ENCODE measurements at regions not wholly inside any gene's neighbourhood (a gene's known extent, or its start where the extent isn't known, plus 50 kb on each side); places are given as distances from the start of the nearest gene placed in this dataset. TPM values are rescaled to one million over a fixed set of nuclear protein-coding genes. Genes with fewer than 3 reads are reported as not detected.
"Not testable (repeated sequence)": the region's sequence is repeated elsewhere in the genome, so short reads cannot be mapped to it uniquely, and the experiment has no call there.

GRCh38 chr16:77093309-77093708, 97.7 kb upstream of the MON1B start:
- DNase-seq (no peak), ATAC-seq (no peak)
- intact Hi-C loops (cut with micrococcal nuclease): no loop called here

- no peak for DNase-seq
- intact Hi-C loops (cut with micrococcal nuclease): no loop called here
- no peak for ATAC-seq
Observed at GRCh38 chr16:77093999-77094398, 97.0 kb upstream of the MON1B start.

GRCh38 chr16:77111056-77111565, 79.9 kb upstream of the MON1B start:
- DNase-seq (no peak), ATAC-seq (no peak)
- intact Hi-C loops (cut with micrococcal nuclease): no loop called here

- intact Hi-C loops (cut with micrococcal nuclease): no loop called here
- ATAC-seq (no peak), DNase-seq (no peak)
Observed at GRCh38 chr16:77112746-77113145, 78.2 kb upstream of the MON1B start.

GRCh38 chr16:77113835-77114234, 77.2 kb upstream of the MON1B start:
- DNase-seq (no peak), ATAC-seq (no peak)
- intact Hi-C loops (cut with micrococcal nuclease): no loop called here

- intact Hi-C loops (cut with micrococcal nuclease); DNase-seq; ATAC-seq: not testable (repeated sequence)
Observed at GRCh38 chr16:77114361-77114760, 76.6 kb upstream of the MON1B start.

GRCh38 chr16:77116856-77117255, 74.1 kb upstream of the MON1B start:
- no peak for DNase-seq
- ATAC-seq: no peak
- intact Hi-C loops (cut with micrococcal nuclease): no loop called here

GRCh38 chr16:77117707-77118106, 73.3 kb upstream of the MON1B start:
- DNase-seq (no peak), ATAC-seq (no peak)
- intact Hi-C loops (cut with micrococcal nuclease): no loop called here

- DNase-seq (no peak), ATAC-seq (no peak)
- intact Hi-C loops (cut with micrococcal nuclease): no loop called here
Observed at GRCh38 chr16:77131398-77131797, 59.6 kb upstream of the MON1B start.

- DNase-seq (no peak), ATAC-seq (no peak)
- intact Hi-C loops (cut with micrococcal nuclease): no loop called here
Observed at GRCh38 chr16:77132051-77132618, 58.9 kb upstream of the MON1B start.

- intact Hi-C loops (cut with micrococcal nuclease): no loop called here
- no peak for DNase-seq
- ATAC-seq: no peak
Observed at GRCh38 chr16:77133706-77134105, 57.3 kb upstream of the MON1B start.

- intact Hi-C loops (cut with micrococcal nuclease): no loop called here
- DNase-seq (no peak), ATAC-seq (no peak)
Observed at GRCh38 chr16:77137045-77137444, 53.9 kb upstream of the MON1B start.

Small RNA genes in the stretch of these regions (microRNA-seq; reads per million reads assigned to microRNA genes)
- not detected for gene MIR4719 (ENCODE audit: borderline number of aligned reads)
